ENCODE measurements at regions not wholly inside any gene's neighbourhood (a gene's known extent, or its start where the extent isn't known, plus 50 kb on each side); places are given as distances from the start of the nearest gene placed in this dataset.

GRCh38 chr4:53931461-53931961 lies 132.9 kb downstream of the CHIC2 start:
- no peak for DNase-seq (ENCODE audit: low read depth in 1 of 2, low spot score in 1 of 2)
- in situ Hi-C loops (cut with HindIII; ENCODE audit: low pct_unique_long_range_greater_than_20kb, low sequenced_read_pairs) = no loop called here
- TF ChIP-seq JUND (IDR thresholded peaks at IDR 0.05; ENCODE audit: low read depth) = no peak

- TF ChIP-seq JUND (IDR thresholded peaks at IDR 0.05; ENCODE audit: low read depth) = no peak
- in situ Hi-C loops (cut with HindIII; ENCODE audit: low pct_unique_long_range_greater_than_20kb, low sequenced_read_pairs) = no loop called here
- peak; percentile 42 to 73 for DNase-seq (ENCODE audit: low read depth in 1 of 2, low spot score in 1 of 2)
Measured at GRCh38 chr4:53929955-53930798, 134.2 kb downstream of the CHIC2 start.

GRCh38 chr4:53929311-53929710 lies 135.1 kb downstream of the CHIC2 start:
- TF ChIP-seq JUND (IDR thresholded peaks at IDR 0.05; ENCODE audit: low read depth) = no peak
- no peak for DNase-seq (ENCODE audit: low read depth in 1 of 2, low spot score in 1 of 2)
- in situ Hi-C loops (cut with HindIII; ENCODE audit: low pct_unique_long_range_greater_than_20kb, low sequenced_read_pairs) = no loop called here

- TF ChIP-seq JUND (IDR thresholded peaks at IDR 0.05; ENCODE audit: low read depth) = no peak
- no peak for DNase-seq (ENCODE audit: low read depth in 1 of 2, low spot score in 1 of 2)
- in situ Hi-C loops (cut with HindIII; ENCODE audit: low pct_unique_long_range_greater_than_20kb, low sequenced_read_pairs) = no loop called here
Measured at GRCh38 chr4:53928825-53929224, 135.6 kb downstream of the CHIC2 start.

GRCh38 chr4:53925050-53925605 lies 139.3 kb downstream of the CHIC2 start:
- no peak for TF ChIP-seq JUND (IDR thresholded peaks at IDR 0.05; ENCODE audit: low read depth)
- no peak for DNase-seq (ENCODE audit: low read depth in 1 of 2, low spot score in 1 of 2)
- in situ Hi-C loops (cut with HindIII; ENCODE audit: low pct_unique_long_range_greater_than_20kb, low sequenced_read_pairs) = no loop called here

- DNase-seq (ENCODE audit: low read depth in 1 of 2, low spot score in 1 of 2) = no peak
- in situ Hi-C loops (cut with HindIII; ENCODE audit: low pct_unique_long_range_greater_than_20kb, low sequenced_read_pairs) = no loop called here
- TF ChIP-seq JUND (IDR thresholded peaks at IDR 0.05; ENCODE audit: low read depth) = no peak
Measured at GRCh38 chr4:53924333-53925049, 139.9 kb downstream of the CHIC2 start.

GRCh38 chr4:53923921-53924320 lies 140.5 kb downstream of the CHIC2 start:
- no peak for DNase-seq (ENCODE audit: low read depth in 1 of 2, low spot score in 1 of 2)
- in situ Hi-C loops (cut with HindIII; ENCODE audit: low pct_unique_long_range_greater_than_20kb, low sequenced_read_pairs) = no loop called here
- no peak for TF ChIP-seq JUND (IDR thresholded peaks at IDR 0.05; ENCODE audit: low read depth)

- in situ Hi-C loops (cut with HindIII; ENCODE audit: low pct_unique_long_range_greater_than_20kb, low sequenced_read_pairs) = no loop called here
- no peak for TF ChIP-seq JUND (IDR thresholded peaks at IDR 0.05; ENCODE audit: low read depth)
- DNase-seq (ENCODE audit: low read depth in 1 of 2, low spot score in 1 of 2) = no peak
Measured at GRCh38 chr4:53921856-53922255, 142.5 kb downstream of the CHIC2 start.

- no peak for DNase-seq (ENCODE audit: low read depth in 1 of 2, low spot score in 1 of 2)
- in situ Hi-C loops (cut with HindIII; ENCODE audit: low pct_unique_long_range_greater_than_20kb, low sequenced_read_pairs) = no loop called here
- no peak for TF ChIP-seq JUND (IDR thresholded peaks at IDR 0.05; ENCODE audit: low read depth)
Measured at GRCh38 chr4:53920883-53921282, 143.5 kb downstream of the CHIC2 start.

- DNase-seq (ENCODE audit: low read depth in 1 of 2, low spot score in 1 of 2) = peak in 1 of 2 experiments; percentile 53
- TF ChIP-seq JUND (IDR thresholded peaks at IDR 0.05; ENCODE audit: low read depth) = no peak
- in situ Hi-C loops (cut with HindIII; ENCODE audit: low pct_unique_long_range_greater_than_20kb, low sequenced_read_pairs) = no loop called here
Measured at GRCh38 chr4:53920116-53920515, 144.3 kb downstream of the CHIC2 start.

GRCh38 chr4:53919535-53919934 lies 144.9 kb downstream of the CHIC2 start:
- in situ Hi-C loops (cut with HindIII; ENCODE audit: low pct_unique_long_range_greater_than_20kb, low sequenced_read_pairs) = no loop called here
- no peak for TF ChIP-seq JUND (IDR thresholded peaks at IDR 0.05; ENCODE audit: low read depth)
- DNase-seq (ENCODE audit: low read depth in 1 of 2, low spot score in 1 of 2) = no peak

- no peak for DNase-seq (ENCODE audit: low read depth in 1 of 2, low spot score in 1 of 2)
- in situ Hi-C loops (cut with HindIII; ENCODE audit: low pct_unique_long_range_greater_than_20kb, low sequenced_read_pairs) = no loop called here
Measured at GRCh38 chr4:53917729-53918128, 146.7 kb downstream of the CHIC2 start.

GRCh38 chr4:53916431-53916889 lies 147.9 kb downstream of the CHIC2 start:
- DNase-seq (ENCODE audit: low read depth in 1 of 2, low spot score in 1 of 2) = no peak
- TF ChIP-seq JUND (IDR thresholded peaks at IDR 0.05; ENCODE audit: low read depth) = no peak
- in situ Hi-C loops (cut with HindIII; ENCODE audit: low pct_unique_long_range_greater_than_20kb, low sequenced_read_pairs) = no loop called here

More at GRCh38 chr4:53917729-53918128, 146.7 kb downstream of the CHIC2 start:
- TF ChIP-seq JUND (IDR thresholded peaks at IDR 0.05; ENCODE audit: low read depth) = no peak
